GM18873 (cell line): ENCODE measurements at regions not wholly inside any gene's neighbourhood (a gene's known extent, or its start where the extent isn't known, plus 50 kb on each side); places are given as distances from the start of the nearest gene placed in this dataset.
"Not testable (repeated sequence)": the region's sequence is repeated elsewhere in the genome, so short reads cannot be mapped to it uniquely, and the experiment has no call there.

ENCODE experiments used
- ATAC-seq: cut with Tn5 transposase; IDR thresholded peaks from one replicate; pipeline ENCODE4 v1.9.1; 2021; ENCODE audit warnings: mild to moderate bottlenecking, moderate library complexity, moderate number of reproducible peaks; ENCODE audit not compliant: unreplicated experiment, low FRiP score

DNA sequence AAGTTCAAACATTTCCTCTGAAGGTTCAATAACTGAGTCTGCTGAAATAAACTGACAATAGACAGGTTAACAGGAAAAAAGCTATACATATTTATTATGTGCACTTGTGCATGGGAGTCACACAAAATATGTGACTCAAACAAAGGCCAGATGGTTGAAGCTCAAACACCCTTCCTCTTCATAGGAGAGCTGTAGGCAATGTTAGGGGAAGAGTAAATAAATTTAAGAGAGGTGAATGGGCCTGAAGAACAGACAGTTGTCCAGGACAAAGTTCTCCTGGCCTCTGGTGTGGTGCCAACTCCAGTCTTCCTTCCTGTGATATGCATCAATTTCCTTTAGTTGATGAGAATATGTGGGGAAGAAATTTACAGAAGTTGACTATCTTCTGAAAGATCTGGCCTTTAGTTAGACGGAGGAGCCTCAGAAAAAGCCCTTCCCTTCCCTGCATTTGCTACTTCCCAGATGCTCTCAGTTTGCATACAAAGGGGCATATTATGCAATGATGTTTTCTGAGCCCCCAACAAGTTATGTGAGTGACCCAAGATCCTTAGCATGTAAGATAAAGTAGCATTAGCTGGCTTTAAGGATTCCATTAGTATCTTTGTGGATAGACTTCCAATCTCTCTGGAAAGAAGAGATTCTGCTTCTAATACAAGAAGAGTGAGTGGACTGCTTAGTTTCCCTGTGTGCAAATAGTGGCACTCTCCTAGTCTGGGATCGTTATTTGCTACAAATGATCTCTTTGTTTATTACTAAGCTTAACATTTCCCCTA lies 96.4 kb upstream of the IGSF10 start:
- no peak for ATAC-seq

DNA sequence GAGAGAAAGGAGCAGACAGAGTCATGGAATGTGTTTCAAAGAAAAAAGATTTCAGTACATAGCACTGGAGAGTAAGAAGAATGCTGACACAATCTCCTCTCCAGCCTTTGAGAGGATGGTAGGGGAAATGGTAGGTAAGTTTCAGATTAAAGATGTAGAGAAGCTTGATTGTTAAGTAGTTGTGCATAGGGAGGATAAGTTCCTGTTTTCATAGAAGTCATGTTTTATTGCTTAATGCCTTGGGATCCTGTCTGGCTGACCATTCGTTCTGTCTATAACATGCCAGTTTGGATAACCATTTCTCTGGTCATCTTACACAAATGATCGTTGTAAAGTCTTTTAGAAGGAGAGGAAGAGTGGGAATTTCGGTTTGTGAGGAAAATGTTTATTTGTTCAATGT lies 95.7 kb upstream of the IGSF10 start:
- no peak for ATAC-seq

DNA sequence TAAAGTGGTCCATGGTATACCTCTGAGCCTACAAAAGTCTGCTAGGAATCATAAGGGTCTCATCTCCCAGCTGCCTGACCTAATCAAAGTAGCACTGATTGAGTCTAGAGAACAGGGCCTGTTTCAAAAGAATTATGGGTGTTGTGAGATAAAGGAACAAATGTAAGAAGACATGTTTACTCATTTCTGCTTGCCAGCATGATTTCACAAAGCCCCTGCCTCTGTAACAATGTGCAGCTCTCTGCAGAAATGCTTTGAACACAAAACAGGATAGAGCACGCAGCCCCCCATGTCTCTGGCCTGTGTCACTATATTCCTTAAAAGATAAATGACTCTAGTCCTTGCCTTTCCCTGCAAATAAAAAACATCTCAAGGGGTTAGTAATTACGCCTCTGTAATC lies 94.7 kb upstream of the IGSF10 start:
- no peak for ATAC-seq

DNA sequence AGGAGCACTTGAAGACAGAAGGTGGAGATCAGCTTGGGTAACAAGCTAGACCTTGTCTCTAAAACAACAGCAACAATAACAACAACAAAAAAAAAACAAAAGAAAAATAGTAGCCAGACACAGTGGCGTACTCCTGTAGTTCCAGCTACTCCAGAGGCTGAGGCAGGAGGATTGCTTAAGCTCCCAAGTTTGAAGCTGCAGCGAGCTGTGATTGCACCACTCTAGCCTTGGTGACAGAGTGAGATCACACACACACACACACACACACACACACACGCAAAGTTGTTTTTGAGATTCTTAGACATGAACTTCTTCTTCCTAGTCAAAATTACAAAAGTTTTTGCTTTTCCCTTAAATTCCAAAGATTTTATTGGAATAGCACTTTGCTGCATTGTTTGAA lies 93.0 kb upstream of the IGSF10 start:
- ATAC-seq = no peak

DNA sequence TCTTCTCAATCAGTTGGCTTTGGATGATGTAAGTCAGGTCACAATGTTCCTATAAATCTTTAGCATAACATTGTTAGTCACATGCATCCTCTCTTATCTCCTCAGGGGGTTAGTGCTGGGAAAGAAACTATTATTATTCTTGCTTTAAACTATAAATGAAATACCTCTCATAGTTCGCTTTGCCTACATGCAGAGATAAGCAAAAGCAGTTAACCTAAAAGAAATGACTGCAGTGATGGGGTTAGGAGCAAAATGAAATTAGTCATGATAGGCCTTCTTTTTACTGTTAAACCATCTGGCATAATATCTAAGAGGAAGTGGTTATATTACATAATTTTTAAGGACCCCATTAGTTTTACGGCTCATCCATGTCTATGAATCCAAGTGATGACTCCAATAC lies 91.7 kb upstream of the IGSF10 start:
- ATAC-seq = no peak

DNA sequence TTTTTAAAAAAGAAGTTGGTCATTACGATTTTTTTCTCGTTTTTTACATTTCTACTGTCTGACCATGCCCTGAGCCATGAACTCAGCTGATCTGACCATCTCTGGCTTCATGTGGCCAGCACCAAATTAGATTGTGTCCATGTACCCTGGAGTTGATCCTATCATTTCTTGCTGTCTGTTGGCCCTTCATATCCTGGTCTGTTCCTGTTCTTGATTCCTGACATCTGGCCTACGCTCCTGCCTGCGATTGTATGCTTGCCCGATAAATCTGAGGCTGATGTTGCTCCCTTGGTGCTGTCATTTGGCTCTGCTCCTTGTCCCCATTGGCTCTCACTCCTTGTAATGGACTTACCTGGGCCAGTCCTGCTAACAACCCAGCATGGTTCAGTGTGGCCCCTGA lies 89.8 kb upstream of the IGSF10 start:
- ATAC-seq = no peak

DNA sequence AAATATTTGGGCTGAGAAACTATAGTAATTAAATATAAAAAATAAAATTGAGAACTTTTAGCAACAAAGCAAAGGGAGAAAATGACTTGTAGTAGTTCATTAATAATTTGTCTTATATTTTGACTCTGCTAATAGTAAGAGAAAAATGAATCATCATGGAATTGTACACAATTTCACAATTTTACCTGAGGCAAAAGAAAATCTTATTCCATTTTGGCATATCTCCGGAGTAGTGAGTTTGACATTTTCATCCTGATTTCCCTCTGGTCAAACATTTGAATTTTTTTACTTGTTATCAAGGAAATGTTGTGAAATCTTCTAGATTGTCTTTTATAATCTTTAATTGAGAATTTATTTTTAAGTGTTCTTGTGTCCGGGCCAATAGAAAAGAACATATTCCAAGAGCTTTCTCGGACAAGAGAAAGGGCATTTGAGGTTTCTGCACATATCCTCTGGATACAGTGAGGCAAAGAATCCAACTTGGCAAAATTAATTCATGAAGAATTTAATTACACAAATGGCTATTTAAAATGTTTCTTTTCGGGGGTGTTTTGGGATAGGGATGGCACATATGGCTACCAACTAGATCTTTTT lies 89.3 kb upstream of the IGSF10 start:
- no peak for ATAC-seq

DNA sequence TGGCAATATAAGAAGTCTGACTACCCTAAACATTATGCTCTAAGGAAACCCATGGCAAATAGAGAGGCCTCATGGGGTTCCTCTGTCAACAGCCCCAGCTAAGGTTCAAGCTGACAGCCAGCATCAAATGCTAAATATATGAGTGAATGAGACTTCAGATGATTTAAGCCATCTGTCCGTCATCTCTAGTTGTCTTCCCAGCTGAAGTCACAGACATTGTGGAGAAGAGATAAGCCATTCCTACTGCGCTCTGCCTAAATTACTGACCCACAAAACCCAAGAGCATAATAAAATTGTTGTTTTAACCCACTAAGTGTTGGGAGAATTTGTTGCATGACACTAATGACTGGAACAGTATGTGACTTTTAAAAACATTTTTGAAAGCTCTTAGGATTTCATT lies 87.3 kb upstream of the IGSF10 start:
- ATAC-seq = no peak

DNA sequence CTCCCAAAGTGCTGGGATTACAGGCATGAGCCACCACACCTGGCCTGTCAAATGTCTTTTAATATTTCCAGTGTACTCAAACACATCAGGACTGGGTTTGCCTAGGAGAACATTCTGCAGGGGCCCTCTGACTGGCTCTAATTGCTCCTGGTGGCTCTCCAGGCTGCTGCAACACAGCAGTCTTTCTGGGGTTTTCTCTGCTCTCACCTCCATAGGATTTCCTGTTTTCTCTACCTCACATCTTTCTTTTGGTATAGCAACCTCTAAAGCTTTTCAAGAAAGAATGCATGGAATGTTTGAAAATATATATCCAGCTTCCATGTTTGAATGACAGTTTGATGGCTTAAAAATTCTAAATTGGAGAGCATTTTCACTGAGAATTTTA lies 83.3 kb upstream of the IGSF10 start:
- ATAC-seq = no peak

DNA sequence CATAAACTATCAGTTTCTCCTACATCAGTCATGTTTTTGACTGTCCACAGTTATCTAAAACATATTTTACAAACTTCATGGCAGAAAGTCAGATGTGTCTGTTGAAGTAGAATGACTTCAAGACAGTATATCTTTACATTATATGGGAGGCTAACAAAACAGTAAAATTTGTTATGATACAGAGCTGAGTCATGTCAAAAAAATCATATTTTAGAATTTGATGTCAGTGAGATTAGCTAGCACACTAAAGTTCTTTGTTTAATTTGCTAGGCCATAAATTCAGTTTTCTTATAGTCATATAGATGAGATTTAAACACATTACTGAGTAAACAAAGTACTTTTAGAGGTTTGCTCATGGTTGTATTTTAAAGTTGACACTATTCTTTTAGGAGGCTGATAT lies 80.3 kb upstream of the IGSF10 start:
- no peak for ATAC-seq

DNA sequence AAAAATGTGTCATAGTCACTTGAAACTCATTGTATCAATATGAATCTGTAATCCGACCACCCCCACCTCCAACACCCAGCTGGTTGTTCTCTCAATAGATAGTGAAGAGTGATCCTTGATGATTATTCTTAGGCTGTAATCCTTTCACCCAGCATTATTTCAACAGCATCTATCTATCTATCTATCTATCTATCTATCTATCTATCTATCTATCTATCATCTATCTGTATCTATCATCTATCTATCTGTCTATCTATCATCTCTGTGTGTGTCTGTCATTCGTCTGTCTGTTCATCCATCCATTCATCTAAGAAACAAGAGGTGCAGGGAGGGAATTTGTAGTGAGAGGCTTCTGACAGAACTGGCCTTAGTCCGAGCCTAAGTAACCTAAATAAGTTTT lies 78.7 kb upstream of the IGSF10 start:
- ATAC-seq = no peak

DNA sequence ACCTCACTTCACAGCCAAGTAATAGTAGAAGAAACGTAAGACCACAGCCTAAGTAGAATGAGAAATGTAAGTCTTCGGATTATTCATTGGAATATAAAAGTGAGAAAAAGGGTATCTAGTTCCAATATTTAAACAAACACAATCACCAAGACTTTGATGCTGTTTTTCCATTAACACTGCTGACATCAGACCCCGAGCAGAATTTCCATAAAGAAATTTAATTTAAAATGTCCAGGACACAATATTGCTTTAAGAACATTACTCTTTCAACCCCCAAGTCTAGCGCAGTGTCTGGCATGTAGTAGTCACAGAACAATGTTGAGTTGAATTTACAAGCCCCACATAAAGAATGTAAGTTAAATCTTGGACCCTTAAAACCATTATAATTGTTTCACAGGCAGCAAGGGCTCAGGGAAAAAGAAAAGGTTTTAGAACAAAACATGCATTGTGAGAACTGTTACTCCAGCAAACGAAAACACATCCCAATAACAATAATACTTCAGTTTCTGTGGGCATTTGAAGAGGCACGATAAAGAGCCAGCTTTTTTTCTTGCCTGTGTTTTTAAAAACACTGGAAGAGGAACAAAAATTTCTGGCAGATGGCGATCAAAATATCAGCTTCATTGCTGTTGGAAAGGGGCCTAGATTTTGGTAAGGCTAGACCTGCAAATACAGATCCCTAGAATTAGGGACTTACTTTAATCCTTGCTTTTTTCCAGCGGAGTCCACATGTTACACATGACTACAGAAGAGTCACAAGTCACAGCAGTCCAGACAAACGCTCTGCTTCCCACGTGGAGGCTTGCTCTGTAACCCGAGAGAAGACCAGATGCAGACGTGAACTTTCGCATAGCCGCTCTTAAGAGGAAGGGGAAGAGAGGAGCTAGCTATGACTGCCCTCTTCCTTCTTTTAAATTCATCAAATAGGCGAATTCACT lies 77.9 kb upstream of the IGSF10 start:
- ATAC-seq = no peak

DNA sequence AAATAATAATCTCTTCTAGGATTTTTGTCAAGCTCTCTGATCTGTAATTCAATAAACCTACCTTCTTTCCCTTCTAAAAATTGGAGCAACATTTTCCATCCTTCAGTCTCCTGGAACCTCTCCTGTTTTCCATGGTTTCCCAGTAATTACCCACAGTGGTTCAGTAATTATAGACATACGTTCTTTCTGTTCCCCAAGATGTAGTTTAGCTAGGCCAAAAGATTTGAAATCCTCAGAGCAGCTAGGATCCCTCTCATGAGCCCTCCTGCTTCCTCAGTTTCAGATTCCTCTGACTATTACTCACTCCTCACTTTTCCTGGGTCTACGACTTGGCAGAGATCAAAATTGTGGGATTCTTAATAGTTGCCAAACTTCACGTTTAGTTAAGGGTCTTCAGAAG lies 76.9 kb upstream of the IGSF10 start:
- no peak for ATAC-seq

DNA sequence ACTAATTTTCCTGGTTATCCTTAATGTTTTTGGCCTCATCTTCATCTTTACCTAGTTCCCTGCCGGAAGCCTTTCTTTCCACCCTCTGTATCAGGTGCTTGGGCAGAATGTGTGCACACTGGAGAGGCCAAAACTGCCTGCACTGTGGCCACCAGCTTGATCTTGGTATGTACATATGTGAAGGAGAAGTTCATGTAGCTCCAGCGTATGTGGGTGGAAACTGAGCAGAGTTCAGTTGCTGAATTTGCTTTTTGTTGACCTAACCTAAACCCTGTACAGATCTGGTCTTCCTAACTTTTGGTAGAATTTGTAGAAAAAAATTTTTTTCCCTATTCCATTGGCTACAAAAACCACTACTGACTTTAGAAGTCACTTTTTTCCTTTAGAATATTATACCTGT lies 65.9 kb upstream of the IGSF10 start:
- ATAC-seq = no peak

DNA sequence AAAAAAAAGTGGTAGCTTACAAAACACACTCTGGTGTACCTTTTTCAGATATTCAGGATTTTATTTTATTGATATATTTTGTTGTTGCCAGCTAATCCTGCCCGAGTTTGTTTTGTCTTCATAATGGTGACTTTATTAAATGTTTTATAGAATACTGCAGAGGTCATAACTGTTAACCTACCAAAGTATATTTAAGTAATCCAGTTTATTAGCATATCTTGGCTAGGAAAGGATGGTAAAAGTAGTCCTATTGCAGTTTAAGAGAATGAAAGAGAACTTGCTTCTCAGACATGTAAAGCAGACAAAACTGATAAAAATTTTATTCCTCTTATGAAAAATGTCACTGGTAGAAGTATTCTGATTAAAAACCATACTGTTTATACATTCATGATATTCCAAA lies 59.2 kb upstream of the IGSF10 start:
- no peak for ATAC-seq

DNA sequence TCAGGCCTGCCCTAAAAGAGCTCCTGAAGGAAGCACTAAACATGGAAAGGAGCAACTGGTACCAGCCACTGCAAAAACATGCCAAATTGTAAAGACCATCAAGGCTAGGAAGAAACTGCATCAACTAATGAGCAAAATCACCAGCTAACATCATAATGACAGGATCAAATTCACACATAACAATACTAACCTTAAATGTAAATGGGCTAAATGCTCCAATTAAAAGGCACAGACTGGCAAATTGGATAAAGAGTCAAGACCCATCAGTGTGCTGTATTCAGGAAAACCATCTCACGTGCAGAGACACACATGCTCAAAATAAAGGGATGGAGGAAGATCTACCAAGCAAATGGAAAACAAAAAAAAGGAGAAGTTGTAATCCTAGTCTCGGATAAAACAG lies 50.6 kb upstream of the IGSF10 start:
- ATAC-seq = not testable (repeated sequence)
